ENCODE measurements at regions not wholly inside any gene's neighbourhood (a gene's known extent, or its start where the extent isn't known, plus 50 kb on each side); places are given as distances from the start of the nearest gene placed in this dataset.

DNA sequence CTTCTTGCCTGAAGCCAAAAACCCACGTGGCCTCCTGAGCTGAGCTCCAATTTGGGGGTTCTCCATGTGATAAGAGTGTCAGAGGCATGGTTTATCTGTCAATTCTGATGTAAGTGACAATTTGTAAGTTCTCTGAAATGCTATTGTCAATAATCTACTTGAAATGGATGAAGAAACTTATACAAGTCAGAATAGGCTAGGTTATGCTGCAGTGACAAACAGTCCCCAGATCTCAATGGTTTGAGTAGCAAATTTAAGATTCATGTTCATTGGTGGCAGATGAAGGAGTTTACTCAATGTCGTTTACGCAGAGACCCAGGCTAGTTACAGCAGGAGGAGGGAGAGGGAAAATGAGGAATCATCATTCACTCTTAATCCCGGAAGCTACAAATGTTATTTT is 352.4 kb downstream of the KIF16B start:
- DNase-seq = no peak

DNA sequence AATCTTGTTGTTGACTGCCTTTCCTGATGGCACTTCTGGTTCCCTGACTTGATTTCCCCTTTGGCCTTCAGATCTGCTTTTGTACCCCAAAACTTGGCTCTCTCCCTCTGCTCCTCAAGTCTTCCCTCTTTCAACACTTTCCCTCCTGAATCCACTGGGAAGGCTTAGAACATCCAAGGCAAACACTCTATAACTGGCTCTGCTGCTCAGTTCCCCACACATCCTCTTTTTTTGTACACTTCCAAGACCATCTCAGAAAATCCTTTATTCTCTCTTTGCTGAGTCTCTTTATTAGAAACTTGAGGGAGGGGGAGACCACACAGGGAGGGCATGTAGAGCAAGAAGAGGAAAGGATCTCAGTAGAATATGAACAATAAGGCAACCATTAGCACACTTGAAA is 354.1 kb downstream of the KIF16B start:
- no peak for DNase-seq

DNA sequence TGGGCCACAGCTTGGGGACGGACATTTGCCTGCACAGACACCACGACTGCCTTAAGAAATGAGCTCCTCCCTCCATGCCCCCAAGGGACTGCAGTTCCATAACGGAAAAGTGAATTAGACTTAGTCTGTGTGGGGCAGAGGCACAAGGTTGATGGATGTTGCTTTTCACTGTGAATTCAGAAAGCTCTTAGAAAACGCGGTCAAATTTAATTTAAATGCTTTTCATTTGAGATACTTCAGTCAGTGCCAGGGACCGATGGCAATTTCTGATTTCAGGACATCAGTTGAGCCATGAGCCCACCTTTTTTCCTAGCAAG is 356.4 kb downstream of the KIF16B start:
- DNase-seq = no peak

DNA sequence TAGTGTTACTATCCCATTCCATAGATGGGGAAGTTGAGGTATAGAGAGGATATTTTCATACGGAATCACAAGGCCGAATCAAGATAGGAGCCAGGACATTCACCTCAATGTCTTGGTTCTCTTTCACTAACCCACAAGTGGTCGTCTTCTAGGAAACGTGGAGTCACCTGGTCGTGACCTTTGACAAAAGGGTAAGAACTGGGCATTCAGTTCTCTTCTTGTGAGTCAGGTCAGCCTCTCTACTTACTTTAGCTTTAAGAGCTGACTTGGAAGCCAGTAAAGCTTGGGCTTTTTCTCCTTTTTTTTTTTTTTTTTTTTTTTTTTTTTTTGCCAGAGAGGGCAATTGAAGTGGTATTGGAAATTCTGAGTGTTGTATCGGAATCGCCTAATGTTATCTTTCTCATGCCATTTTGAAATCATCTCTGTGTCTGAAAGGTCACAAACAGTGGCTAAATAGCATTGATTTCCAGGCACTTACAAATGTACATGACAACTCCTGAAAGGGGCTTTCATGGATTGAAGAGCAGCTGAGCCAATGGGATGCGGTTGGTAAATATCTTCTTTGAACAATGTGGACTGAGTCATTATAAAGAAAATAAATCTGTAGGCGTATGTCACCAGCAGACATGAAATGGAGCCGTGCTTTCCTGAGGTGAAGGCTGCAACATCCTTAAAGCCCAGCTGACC is 356.9 kb downstream of the KIF16B start:
- no peak for DNase-seq

DNA sequence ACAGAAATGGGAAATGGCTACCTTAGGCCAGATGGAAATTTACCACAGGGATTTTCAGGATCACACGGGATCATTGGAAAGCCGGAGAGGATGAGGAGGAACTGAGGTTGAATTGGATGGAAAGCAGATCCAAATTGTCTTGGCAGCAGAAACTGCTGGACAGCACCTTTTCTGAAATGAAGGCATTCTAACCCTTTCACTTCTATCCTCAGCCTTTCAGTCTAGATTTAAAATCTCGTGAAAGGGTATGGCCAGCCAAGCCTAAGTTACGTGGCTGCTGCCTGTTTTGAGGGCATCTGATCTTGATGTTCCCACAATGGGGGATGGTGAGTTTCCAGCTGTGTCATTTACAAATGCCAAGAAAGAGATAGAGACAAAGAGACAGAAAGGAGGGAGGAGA is 358.2 kb downstream of the KIF16B start:
- DNase-seq = no peak

DNA sequence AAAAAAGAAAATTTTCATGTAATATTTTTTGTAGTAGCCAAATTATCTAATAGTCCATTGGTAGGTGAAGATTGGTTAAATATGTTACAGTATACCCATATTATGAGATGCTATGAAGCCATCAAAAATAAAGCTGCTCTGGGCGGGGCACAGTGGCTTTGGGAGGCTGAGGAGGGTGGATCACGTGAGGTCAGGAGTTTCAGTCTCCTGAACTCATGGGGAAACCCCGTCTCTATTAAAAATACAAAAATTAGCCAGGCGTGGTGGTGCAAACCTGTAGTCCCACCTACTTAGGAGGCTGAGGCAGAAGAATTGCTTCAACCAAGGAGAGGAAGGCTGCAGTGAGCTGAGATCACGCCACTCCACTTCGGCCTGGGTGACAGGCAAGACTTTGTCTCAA is 360.5 kb downstream of the KIF16B start:
- DNase-seq = no peak

DNA sequence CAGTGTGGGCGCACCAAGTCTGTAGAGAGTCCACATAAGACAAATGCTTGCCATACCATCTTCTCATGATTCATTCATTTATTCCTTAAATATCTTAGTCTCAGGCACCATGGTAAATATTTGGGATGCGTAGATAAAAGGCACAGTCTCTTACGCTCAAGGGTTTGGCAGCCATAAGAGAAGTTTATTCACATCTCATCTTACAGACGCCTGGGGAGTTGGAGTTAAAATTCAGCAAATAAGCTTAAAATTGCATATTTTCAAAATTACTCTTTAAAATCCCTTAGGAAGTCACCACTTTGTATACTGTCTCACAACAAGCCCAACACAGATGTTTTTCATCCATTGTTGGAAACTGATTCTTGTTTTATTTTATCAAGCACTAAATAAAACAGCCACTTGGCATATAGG is 363.3 kb downstream of the KIF16B start:
- no peak for DNase-seq

DNA sequence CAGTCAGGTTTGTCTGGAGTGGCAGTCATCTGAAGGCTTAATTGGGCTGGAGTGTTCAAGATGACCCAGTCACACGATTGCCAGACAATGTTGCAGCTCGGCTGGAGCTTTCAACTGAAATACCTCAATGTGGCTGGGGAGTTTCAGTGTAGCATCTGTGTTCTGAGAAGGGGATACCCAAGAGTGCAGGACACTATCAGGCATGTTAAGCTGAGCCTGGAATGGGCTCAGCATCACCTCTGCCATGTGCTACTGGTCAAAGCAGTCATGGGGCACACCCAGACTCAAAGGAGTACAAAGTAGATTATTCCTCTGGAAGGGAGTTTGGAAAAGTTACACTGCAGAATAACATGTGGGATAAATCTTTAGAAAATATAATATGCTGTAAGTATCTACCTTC is 363.9 kb downstream of the KIF16B start:
- DNase-seq = no peak

DNA sequence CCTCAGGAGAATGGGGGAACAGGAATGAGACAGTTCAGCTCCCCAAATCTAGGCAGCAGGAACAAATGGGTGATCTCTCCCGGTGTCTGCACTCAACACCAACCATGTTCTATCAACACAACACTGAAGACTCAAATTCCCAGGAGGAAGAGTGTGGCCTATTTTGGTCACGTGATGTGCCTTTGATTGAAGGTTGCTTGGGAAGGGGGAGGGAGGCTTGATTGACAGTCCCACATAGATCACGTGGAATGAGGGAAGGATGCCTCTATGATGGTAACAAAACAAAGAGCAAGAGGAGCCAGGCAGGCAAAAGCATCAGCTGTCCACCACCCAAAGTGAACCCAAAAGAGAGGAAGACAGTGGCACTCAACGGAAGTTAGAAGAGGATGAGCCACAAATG is 364.8 kb downstream of the KIF16B start:
- no peak for DNase-seq

DNA sequence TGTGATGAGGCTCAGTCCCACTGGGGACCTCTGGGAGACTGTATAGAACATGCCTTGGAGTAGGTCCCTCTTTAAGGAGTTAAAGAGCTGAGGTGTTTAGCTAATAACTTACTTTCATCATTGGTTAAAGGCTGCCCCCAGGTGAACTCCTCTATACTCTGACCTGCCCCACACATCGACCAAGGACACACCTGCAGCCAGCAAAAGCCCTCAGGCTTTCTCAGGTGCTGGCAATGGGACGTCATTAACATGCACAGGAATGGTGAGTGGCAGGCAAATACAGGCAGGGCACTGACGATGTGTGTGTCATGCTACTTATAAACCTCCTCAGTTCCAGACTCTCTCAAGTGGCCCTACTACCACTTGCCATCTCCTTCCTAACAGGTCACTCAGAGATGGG is 366.4 kb downstream of the KIF16B start:
- no peak for DNase-seq

DNA sequence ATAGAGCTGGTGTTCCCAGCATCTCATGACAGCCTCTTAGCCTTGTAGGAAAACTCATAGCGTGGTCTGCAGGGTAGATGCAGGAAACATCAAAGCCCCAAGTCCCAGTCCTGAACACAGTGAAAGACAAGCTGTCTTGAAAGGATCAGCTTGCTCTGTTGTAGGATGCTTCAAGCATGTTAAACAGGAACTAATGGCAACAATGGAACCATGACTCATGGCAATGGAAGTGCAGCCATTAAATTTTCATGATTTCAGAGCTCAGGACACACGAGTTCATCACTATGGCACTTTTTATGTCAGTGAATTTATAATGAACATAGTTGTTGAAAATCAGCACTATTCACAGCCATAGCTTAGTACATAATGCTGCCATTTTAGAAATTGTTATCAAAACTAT is 367.7 kb downstream of the KIF16B start:
- no peak for DNase-seq

DNA sequence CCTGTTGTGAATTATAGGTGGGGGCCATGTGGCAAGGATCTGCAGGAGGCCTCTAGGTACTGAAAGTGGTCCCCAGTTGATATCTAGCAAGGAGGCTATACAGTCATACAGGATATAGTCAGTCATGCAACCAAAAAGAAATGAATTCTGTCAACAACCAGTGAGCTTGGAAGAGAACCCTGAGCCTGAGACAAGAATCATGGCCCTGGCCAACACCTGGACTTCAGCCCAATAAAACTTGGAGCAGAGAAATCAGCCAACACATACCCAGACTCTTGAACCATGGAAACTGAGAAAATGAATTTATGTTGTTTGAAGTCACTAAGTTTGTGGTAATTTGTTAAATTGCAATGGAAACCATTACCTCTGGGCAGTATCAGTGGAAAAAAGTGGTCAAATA is 370.2 kb downstream of the KIF16B start:
- no peak for DNase-seq

DNA sequence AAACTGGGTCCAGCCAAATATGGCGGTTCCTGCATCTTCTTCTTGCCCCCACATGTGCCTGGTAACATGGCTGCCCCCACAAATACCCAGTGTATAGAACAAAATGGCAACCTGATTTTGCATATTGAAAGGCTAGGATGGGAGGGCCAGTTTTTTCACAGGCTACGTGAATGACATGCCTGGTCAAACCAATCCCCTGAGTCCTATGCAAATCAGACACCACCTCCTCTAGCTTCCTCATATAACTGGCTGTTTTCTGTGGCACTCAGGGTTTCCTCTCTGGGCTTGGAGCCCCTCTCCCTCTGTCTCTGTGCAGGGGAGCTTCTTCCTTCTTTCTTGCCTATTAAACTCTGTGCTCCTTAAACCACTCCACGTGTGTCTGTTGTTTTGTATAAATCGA is 372.1 kb downstream of the KIF16B start:
- no peak for DNase-seq

DNA sequence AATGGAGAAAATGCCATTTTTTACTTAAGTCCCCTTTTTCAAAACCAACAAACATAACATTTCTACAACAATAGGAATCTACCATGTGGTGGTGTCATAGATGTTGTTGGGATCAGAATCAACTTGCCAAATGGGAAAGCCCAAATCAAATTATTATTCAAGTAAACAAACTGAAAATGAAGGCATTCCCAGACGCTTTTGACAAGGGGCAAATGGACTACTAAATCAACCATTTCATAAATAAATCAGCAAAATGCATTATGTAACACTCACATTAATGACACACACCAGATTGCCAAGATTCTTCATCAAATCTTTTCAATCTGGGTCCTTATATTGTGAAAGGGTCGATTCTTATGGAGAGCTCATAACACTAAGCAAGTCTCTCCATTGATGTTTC is 375.6 kb downstream of the KIF16B start:
- DNase-seq = no peak

DNA sequence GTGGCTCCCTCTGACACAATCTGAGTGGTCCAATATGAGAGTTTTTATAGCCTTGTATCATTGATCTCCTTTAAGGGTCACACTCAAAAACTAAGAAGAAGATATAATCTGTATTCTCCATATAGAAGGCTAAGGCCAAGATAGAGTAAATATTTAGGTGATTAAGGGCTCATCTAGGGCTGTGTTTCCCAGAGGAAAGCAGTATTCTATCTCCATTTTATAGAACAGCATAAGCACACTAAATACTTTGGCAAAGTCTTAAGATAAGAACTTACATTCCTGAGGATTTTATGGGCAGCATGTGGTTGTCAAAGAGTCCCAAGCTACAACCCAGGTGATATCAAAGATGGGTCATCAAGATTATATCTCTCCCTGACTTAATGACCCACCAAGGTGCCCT is 377.6 kb downstream of the KIF16B start:
- no peak for DNase-seq

DNA sequence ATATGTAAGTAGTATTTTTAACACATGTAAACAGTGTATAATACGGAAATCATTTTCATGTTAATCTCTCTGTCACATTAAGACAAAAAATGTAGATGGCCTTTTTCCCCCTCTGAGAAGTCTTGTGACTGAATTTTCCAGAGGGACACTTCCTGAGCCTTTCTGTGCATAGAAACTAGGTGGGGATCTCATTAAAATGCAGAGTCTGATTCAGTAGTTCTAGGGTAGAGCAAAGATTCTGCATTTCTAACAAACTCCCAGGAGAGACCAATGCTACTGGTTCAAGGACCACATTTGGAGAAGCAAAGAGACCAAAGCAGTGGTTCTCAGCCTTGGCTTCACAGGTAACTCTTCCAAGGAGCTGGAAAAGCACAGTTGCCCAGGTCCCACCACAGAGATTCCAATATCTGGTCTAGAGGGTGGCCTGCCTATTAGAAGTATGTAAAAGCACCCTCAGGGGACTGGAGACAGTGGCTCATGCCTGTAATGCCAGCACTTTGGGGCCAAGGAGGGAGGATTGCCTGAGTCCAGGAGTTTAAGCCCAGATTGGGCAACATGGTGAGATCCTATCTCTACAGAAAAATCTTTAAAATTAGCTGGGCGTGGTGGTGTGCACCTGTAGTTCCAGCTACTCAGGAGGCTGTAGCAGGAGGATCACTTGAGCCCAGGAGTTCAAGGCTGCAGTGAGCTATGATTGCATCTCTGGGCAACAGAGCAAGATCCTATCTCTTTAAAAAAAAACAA is 378.5 kb downstream of the KIF16B start:
- DNase-seq = no peak

DNA sequence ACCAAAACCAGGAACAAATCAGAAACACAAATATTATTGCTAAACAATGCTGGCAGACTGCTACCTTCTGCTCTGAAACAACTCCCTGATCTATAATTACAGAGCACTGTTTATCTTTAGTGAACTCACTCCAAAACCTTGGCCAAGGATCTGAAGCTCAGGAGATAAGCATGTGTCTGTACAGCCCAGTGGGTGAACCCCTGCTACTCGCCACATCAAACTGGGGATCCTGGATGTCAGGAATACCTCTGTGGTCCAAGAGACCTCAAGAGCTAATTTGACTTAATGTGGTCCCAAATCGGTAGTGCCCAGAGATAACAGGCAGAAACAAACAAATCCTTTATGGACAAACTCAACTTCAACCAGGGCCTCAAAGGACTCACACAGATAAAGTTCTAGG is 381.8 kb downstream of the KIF16B start:
- DNase-seq = no peak

DNA sequence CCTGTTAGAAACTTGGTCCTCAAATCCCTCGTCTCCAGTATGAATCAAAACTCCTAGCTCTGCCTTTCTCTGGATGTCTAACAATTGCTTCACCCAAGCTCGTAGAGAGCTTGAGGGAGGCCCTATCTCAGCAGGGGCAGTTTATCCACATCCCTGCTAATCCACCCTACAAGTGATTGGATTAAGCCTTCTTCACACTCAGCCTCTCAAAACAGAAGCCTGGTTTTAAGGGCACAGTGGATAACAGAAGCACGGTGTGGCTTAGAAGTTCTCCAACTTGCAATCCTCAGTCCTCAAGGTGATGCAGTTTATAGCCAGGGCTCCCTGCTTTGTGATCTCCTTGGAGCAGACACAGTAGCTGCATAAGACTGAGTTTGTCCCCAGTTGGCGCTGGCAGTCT is 383.9 kb downstream of the KIF16B start:
- DNase-seq = no peak

DNA sequence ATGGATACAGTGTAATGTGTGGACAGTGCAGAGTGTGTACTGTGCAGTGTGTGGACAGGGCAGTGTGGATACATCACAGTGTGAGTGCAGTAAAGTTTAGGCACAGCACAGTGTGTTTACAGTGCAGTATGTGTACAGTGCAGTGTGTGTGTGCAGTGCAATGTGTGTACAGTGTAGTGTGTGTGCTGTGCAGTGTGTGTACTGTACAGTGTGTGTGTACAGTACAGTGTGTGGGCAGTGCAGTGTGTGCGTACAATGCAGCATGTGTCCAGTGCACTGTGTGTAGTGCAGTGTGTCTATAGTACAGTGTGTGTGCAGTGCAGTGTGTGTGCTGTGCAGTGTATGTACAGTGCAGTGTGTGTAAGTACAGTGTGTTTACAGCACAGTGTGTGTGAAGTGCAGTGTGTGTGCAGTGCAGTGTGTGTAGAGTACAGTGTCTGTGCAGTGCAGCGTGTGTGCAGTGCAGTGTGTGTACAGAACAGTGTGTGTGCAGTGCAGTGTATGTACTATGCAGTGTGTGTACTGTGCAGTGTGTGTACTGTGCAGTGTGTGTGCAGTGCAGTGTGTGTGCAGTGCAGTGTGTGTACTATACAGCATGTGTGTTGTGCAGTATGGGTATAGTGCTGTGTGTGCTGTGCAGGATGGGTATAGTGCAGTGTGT is 385.2 kb downstream of the KIF16B start:
- DNase-seq = no peak

DNA sequence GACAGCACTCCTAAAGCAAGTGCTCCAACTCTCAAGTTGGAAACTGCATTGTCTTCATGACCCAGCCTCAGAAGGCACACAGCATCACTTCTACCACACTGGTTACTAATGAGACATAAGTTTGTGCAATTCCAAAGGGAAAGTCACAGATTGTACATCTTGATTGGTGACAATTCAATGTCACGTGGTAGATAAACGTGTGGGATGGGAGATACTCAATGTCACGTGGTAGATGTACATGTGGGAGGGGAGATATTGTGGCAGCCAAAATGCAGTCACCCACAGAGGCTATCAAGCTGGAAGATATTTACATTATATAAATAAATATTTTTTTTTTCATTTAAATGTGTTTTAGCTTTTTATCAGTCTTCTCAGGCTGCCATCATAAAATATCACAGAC is 393.3 kb downstream of the KIF16B start:
- no peak for DNase-seq

DNA sequence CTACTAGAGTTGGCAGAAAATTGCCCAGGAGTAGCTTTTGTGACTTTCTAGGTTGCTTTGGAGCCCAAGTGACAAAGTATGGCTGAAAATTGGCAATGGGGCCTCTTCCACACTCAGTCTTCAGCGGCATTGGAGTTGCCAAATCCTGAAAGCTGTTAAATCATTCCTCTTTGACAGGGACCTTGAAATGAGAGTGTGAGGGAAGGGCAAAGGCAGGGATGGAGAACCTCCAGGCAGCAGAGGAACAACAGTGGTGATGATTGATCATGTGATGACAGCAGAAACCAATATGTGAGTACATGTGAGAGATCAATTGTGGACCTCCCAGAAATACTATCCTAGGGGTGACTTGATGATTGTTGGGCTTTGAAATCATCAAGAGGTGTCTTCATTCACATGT is 393.9 kb downstream of the KIF16B start:
- no peak for DNase-seq

DNA sequence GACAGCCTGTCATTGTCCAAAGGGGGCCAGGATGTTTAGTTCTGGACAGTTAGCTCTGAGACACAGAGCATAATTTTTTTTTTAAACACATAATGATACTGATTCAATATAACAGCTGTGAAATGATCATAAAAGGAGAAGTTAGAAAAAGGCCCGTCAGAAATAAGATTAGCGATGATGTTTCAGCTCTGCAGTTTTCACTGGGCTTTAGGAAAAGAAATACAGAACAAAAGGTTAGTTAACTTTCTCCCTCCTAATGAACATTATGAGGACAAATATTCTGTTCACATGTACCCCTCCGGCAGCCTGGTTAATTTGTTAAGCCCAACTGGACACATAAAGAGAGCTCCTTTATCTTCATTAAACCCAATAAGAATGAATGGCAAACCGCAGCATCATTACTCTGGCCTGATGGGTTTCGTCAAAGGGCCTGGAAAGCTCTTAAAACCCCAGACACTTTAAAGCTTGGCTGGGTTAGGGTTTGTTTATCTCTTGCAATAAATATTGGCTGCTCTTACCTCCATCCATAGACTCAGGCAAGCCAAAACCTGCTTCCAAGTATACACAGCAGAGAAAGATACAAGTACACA is 394.6 kb downstream of the KIF16B start:
- DNase-seq = no peak

DNA sequence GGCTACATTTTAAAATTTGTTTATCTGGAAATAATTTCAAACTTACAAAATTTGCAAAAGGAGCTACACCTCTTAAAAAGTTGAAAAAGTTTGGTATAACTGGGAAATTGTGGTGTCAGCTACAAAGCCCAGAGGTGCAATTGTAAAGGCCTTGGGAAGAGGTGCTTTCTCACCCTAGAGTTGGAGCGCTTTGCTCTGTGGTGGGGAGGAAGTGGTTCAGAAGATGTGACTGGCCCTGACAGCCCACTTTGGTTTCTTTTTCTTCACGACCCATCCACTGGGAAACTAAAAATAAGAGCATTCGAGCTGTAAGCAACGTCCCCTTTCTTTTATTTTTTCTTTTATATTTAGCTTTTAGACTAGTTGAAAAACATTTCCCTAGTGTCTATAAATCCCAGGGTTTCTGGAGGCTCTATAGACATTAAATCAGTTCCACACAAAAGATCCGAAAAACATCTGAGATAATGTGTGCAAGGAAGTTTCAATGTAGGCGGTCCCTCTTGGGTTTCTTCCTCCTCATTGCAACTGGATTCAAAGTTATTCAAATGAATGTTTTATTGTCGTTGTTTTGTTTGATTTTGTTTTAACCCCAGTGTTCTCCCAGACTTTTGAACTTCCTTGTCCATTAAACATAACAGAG is 397.8 kb downstream of the KIF16B start:
- no peak for DNase-seq

DNA sequence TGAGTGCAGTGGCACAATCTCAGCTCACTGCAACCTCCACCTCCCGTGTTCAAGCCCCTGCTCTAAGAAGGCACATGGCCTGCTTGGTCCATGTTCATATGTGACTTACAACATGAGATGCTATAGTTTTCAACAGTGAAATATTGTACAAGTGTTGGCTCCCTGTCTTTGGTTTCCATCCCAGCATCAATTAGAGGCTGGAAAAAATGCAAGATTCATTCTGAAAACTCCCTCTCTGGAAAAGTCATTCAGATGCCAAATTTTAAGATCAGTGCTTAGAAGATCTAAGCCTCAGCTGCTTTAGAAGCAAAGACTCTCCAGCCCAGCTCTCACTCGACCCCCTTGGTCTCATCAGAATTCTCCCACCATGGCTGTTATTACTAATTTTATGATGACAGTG is 398.9 kb downstream of the KIF16B start:
- DNase-seq = no peak
